Left ventricle myocardium inferior (tissue), 1 donor: ENCODE measurements at regions not wholly inside any gene's neighbourhood (a gene's known extent, or its start where the extent isn't known, plus 50 kb on each side); places are given as distances from the start of the nearest gene placed in this dataset.

ENCODE experiments used
- DNase-seq: peaks from one replicate; pipeline ENCODE4 v3.0.0-alpha.2; 2020
- H3K27ac ChIP-seq: fragments of 200-600 bp; replicated peaks from 2 replicates; pipeline ENCODE4 v1.8.0; 2021
- H3K27me3 ChIP-seq: fragments of 200-600 bp; 2 replicates; pipeline ENCODE4 v1.8.0; 2021; ENCODE audit warnings: low read depth
- H3K36me3 ChIP-seq: fragments of 200-600 bp; 2 replicates; pipeline ENCODE4 v1.8.0; 2021
- H3K4me1 ChIP-seq: fragments of 200-600 bp; 2 replicates; pipeline ENCODE4 v1.8.0; 2021
- H3K4me3 ChIP-seq: fragments of 200-600 bp; 2 replicates; pipeline ENCODE4 v1.8.0; 2021; ENCODE audit warnings: mild to moderate bottlenecking, moderate library complexity
- H3K9me3 ChIP-seq: fragments of 200-600 bp; replicated peaks from 2 replicates; pipeline ENCODE4 v1.8.0; 2021
- CTCF ChIP-seq: fragments of 200-600 bp; IDR thresholded peaks from 2 replicates; pipeline ENCODE4 v1.8.0; 2021; ENCODE audit warnings: antibody characterized with exemption, mild to moderate bottlenecking, borderline replicate concordance
- intact Hi-C: fragments of 100-400 bp; cut with micrococcal nuclease; formaldehyde crosslinking; loops from one replicate; pipeline ENCODE4 v1.11.0; 2022
- donor health status: DM: no; HTN: yes; CAD: no; lungs with severe emphysema.

GRCh38 chr1:169031566-169032224 is 74.8 kb upstream of the ATP1B1 start:
- Histone ChIP-seq H3K9me3 (peaks cover 7% of the 10 kb centered on the region), H3K4me3 (no peak overlapping the region), H3K27ac (no peak overlapping the region)

GRCh38 chr1:169041366-169041765 is 65.1 kb upstream of the ATP1B1 start:
- Histone ChIP-seq H3K4me3 (no peak overlapping the region), H3K4me1 (peaks cover 18% of the 10 kb centered on the region), H3K27ac (no peak overlapping the region), H3K36me3 (no peaks in the 10 kb centered on the region), H3K27me3 (no peaks in the 10 kb centered on the region), H3K9me3 (peaks cover 13% of the 10 kb centered on the region)
- intact Hi-C loops = no loop called here
- no peak for DNase-seq
- no peak for TF ChIP-seq CTCF

More at GRCh38 chr1:169031566-169032224, 74.8 kb upstream of the ATP1B1 start:
- Histone ChIP-seq H3K27me3 (no peaks in the 10 kb centered on the region), H3K36me3 (no peaks in the 10 kb centered on the region), H3K4me1 (peaks cover 7% of the 10 kb centered on the region)
- no peak for TF ChIP-seq CTCF
- intact Hi-C loops = no loop called here
- no peak for DNase-seq

- Histone ChIP-seq H3K36me3 (no peaks in the 10 kb centered on the region), H3K27me3 (no peaks in the 10 kb centered on the region), H3K9me3 (peaks cover 3% of the 10 kb centered on the region), H3K4me1 (peaks cover 18% of the 10 kb centered on the region), H3K27ac (peak overlapping the region; percentile 46), H3K4me3 (no peak overlapping the region)
- no peak for TF ChIP-seq CTCF
- intact Hi-C loops = no loop called here
- DNase-seq = no peak
These were observed 64.1 kb upstream of the ATP1B1 start for GRCh38 chr1:169042377-169042776.

- no peak for DNase-seq
- no peak overlapping the region for H3K4me3 ChIP-seq
- TF ChIP-seq CTCF = no peak
- no peaks in the 10 kb centered on the region for H3K36me3 ChIP-seq
- peak overlapping the region; percentile 18 for H3K27ac ChIP-seq
- H3K27me3 ChIP-seq = no peaks in the 10 kb centered on the region
- H3K4me1 ChIP-seq = peaks cover 18% of the 10 kb centered on the region
- H3K9me3 ChIP-seq = no peaks in the 10 kb centered on the region
- intact Hi-C loops = no loop called here
These were observed 62.7 kb upstream of the ATP1B1 start for GRCh38 chr1:169043823-169044222.

- H3K36me3 ChIP-seq = no peaks in the 10 kb centered on the region
- no peak for TF ChIP-seq CTCF
- no peak for DNase-seq
- peaks cover 18% of the 10 kb centered on the region for H3K4me1 ChIP-seq
- no peaks in the 10 kb centered on the region for H3K9me3 ChIP-seq
- no peak overlapping the region for H3K4me3 ChIP-seq
- H3K27me3 ChIP-seq = no peaks in the 10 kb centered on the region
- peak overlapping the region; percentile 18 for H3K27ac ChIP-seq
- intact Hi-C loops = no loop called here
These were observed 62.2 kb upstream of the ATP1B1 start for GRCh38 chr1:169044296-169044695.
